ENCODE measurements at regions not wholly inside any gene's neighbourhood (a gene's known extent, or its start where the extent isn't known, plus 50 kb on each side); places are given as distances from the start of the nearest gene placed in this dataset.

- no peak for DNase-seq
- no peaks in the 10 kb centered on the region for H3K27me3 ChIP-seq (ENCODE audit: insufficient read depth in 3 of 3, low read length in 2 of 3)
- no peaks in the 10 kb centered on the region for H3K9me3 ChIP-seq
- no peak for TF ChIP-seq CTCF (IDR thresholded peaks at IDR 0.05)
- ATAC-seq = no peak
- H3K27ac ChIP-seq = no peak overlapping the region
- WGBS, 3 donors = 79 to 90% (median 80%) methylated on average over 2 of the region's 2 CpGs
- no peaks in the 10 kb centered on the region for H3K4me1 ChIP-seq
- H3K4me3 ChIP-seq = no peak overlapping the region
- intact Hi-C loops (cut with DNase I) = no loop called here
- H3K36me3 ChIP-seq (ENCODE audit: insufficient read depth in 1 of 2, low read depth in 1 of 2) = no peaks in the 10 kb centered on the region
Measured at GRCh38 chr16:72704746-72705372, 343.1 kb downstream of the ZFHX3 start.

GRCh38 chr16:72689851-72690250 is 358.1 kb downstream of the ZFHX3 start:
- H3K36me3 ChIP-seq (ENCODE audit: insufficient read depth in 1 of 2, low read depth in 1 of 2) = no peaks in the 10 kb centered on the region
- TF ChIP-seq CTCF (IDR thresholded peaks at IDR 0.05) = no peak
- 70 to 75% (median 75%) methylated on average over 2 of the region's 2 CpGs for WGBS, 3 donors
- no peak for ATAC-seq
- no peaks in the 10 kb centered on the region for H3K9me3 ChIP-seq
- H3K27ac ChIP-seq = no peak overlapping the region
- DNase-seq = no peak
- intact Hi-C loops (cut with DNase I) = no loop called here
- H3K4me3 ChIP-seq = no peak overlapping the region
- no peaks in the 10 kb centered on the region for H3K27me3 ChIP-seq (ENCODE audit: insufficient read depth in 3 of 3, low read length in 2 of 3)
- no peaks in the 10 kb centered on the region for H3K4me1 ChIP-seq

GRCh38 chr16:72680732-72681131 is 367.2 kb downstream of the ZFHX3 start:
- 96 to 99% (median 98%) methylated on average over 2 of the region's 2 CpGs for WGBS, 3 donors
- DNase-seq (no peak), ATAC-seq (no peak)
- H3K9me3 ChIP-seq = no peaks in the 10 kb centered on the region
- intact Hi-C loops (cut with DNase I) = no loop called here
- H3K4me1 ChIP-seq = no peaks in the 10 kb centered on the region
- no peak for TF ChIP-seq CTCF (IDR thresholded peaks at IDR 0.05)
- H3K27me3 ChIP-seq (ENCODE audit: insufficient read depth in 3 of 3, low read length in 2 of 3) = no peaks in the 10 kb centered on the region
- H3K4me3 ChIP-seq = no peak overlapping the region
- no peak overlapping the region for H3K27ac ChIP-seq
- H3K36me3 ChIP-seq (ENCODE audit: insufficient read depth in 1 of 2, low read depth in 1 of 2) = no peaks in the 10 kb centered on the region

GRCh38 chr16:72679856-72680255 is 368.1 kb downstream of the ZFHX3 start:
- TF ChIP-seq CTCF (IDR thresholded peaks at IDR 0.05) = no peak
- Histone ChIP-seq H3K27ac (no peak overlapping the region), H3K9me3 (no peaks in the 10 kb centered on the region), H3K4me3 (no peak overlapping the region), H3K36me3 (ENCODE audit: insufficient read depth in 1 of 2, low read depth in 1 of 2) (no peaks in the 10 kb centered on the region), H3K4me1 (no peaks in the 10 kb centered on the region), H3K27me3 (ENCODE audit: insufficient read depth in 3 of 3, low read length in 2 of 3) (no peaks in the 10 kb centered on the region)
- intact Hi-C loops (cut with DNase I) = no loop called here
- DNase-seq = no peak
- ATAC-seq = no peak
